GM12873 (cell line): ENCODE measurements at regions not wholly inside any gene's neighbourhood (a gene's known extent, or its start where the extent isn't known, plus 50 kb on each side); places are given as distances from the start of the nearest gene placed in this dataset.

ENCODE experiments used
- CTCF ChIP-seq: IDR thresholded peaks from 2 replicates; pipeline ENCODE4 v1.5.1; 2012; ENCODE audit warnings: low read depth, mild to moderate bottlenecking, moderate library complexity, low read length, control low read depth; ENCODE audit not compliant: insufficient read depth; ENCODE audit errors: missing control alignments

GRCh38 chr3:44045476-44046275, 196.0 kb upstream of the TOPAZ1 start:
- TF ChIP-seq CTCF = no peak

- no peak for TF ChIP-seq CTCF
Measured at GRCh38 chr3:44047796-44048195, 193.9 kb upstream of the TOPAZ1 start.

GRCh38 chr3:44048196-44048924, 193.3 kb upstream of the TOPAZ1 start:
- no peak for TF ChIP-seq CTCF

- no peak for TF ChIP-seq CTCF
Measured at GRCh38 chr3:44048949-44049348, 192.7 kb upstream of the TOPAZ1 start.

- TF ChIP-seq CTCF = no peak
Measured at GRCh38 chr3:44050101-44050500, 191.6 kb upstream of the TOPAZ1 start.

- TF ChIP-seq CTCF = no peak
Measured at GRCh38 chr3:44050867-44051266, 190.8 kb upstream of the TOPAZ1 start.

- TF ChIP-seq CTCF = no peak
Measured at GRCh38 chr3:44055951-44056350, 185.7 kb upstream of the TOPAZ1 start.
